ENCODE measurements at regions not wholly inside any gene's neighbourhood (a gene's known extent, or its start where the extent isn't known, plus 50 kb on each side); places are given as distances from the start of the nearest gene placed in this dataset.

DNA sequence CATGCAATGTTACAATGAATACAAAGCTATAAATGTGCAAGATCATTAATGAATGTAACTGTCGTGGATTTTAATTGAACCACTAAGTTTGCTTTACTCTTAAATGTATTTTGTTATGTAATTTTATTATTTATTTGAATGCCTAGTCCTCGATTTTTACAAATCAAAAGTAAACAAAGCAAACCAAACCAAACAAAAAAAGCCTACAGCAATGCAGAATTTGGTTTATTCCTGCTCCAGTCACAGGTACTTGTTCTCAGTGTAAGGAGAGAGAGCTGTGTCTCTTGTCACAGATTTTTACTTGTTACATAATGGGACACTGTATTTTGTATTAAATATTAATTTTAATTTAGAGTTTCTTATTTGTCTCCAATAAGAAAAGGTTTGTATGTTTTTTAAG lies 584.3 kb upstream of the SLITRK6 start:
- H3K4me3 Mint-ChIP-seq, result no peak overlapping the region
- no peak for DNase-seq
- Histone ChIP-seq H3K23ac (ENCODE audit: insufficient read length, low read depth, low read length) (no peak overlapping the region), H3K9ac (ENCODE audit: extremely low read depth, insufficient read length, low read length) (no peak overlapping the region), H3K4ac (ENCODE audit: low read depth, low read length) (no peak overlapping the region), H3K79me1 (ENCODE audit: insufficient read depth, low read depth, low read length, poor library complexity, severe bottlenecking) (no peaks in the 10 kb centered on the region), H2AFZ (ENCODE audit: low read length) (no peak overlapping the region), H3K18ac (ENCODE audit: insufficient read length, low read depth, low read length) (no peak overlapping the region), H2BK120ac (ENCODE audit: low read depth, low read length, poor library complexity, severe bottlenecking) (no peak overlapping the region), H2BK15ac (ENCODE audit: low read depth, low read length) (no peak overlapping the region), H2BK20ac (ENCODE audit: low read depth, low read length, poor library complexity, severe bottlenecking) (no peak overlapping the region), H3K4me1 (ENCODE audit: insufficient read depth, low read length) (no peaks in the 10 kb centered on the region), H4K8ac (replicated peaks; ENCODE audit: insufficient read length, low read depth, low read length) (no peak overlapping the region), H3K79me2 (ENCODE audit: insufficient read depth, low read length) (no peaks in the 10 kb centered on the region), H3K14ac (ENCODE audit: insufficient read depth, low read length) (no peak overlapping the region), H4K20me1 (ENCODE audit: control insufficient read depth, insufficient read depth, insufficient read length) (no peaks in the 10 kb centered on the region), H3K4me2 (ENCODE audit: insufficient read depth, insufficient read length, low read length) (no peak overlapping the region), H3K23me2 (ENCODE audit: insufficient read length, low read depth, low read length, poor library complexity, severe bottlenecking) (no peaks in the 10 kb centered on the region), H3T11ph (ENCODE audit: low read length) (no peak overlapping the region), H2AK5ac (ENCODE audit: insufficient read length, low read length) (no peak overlapping the region), H4K91ac (ENCODE audit: insufficient read length, low read depth, low read length) (no peak overlapping the region), H3K27ac (ENCODE audit: insufficient read length, low read depth, low read length) (no peak overlapping the region), H4K5ac (ENCODE audit: insufficient read length, low read depth, low read length) (no peak overlapping the region), H3K56ac (ENCODE audit: insufficient read length, low read depth, low read length) (no peak overlapping the region), H2BK12ac (ENCODE audit: insufficient read length, low read depth, low read length) (no peak overlapping the region), H3K9me3 (ENCODE audit: control insufficient read depth, low read depth, low read length) (no peaks in the 10 kb centered on the region), H2BK5ac (ENCODE audit: insufficient read length, low read length) (no peak overlapping the region), H3K27me3 (ENCODE audit: insufficient read depth, low read length) (no peaks in the 10 kb centered on the region)
- H3K36me3 Mint-ChIP-seq (ENCODE audit: insufficient read depth in 1 of 3, low read depth in 3 of 3), result no peaks in the 10 kb centered on the region; a peak in 1 of 7 replicates
- no peak overlapping the region for H3K27ac Mint-ChIP-seq
- TF ChIP-seq, protein P1, sequence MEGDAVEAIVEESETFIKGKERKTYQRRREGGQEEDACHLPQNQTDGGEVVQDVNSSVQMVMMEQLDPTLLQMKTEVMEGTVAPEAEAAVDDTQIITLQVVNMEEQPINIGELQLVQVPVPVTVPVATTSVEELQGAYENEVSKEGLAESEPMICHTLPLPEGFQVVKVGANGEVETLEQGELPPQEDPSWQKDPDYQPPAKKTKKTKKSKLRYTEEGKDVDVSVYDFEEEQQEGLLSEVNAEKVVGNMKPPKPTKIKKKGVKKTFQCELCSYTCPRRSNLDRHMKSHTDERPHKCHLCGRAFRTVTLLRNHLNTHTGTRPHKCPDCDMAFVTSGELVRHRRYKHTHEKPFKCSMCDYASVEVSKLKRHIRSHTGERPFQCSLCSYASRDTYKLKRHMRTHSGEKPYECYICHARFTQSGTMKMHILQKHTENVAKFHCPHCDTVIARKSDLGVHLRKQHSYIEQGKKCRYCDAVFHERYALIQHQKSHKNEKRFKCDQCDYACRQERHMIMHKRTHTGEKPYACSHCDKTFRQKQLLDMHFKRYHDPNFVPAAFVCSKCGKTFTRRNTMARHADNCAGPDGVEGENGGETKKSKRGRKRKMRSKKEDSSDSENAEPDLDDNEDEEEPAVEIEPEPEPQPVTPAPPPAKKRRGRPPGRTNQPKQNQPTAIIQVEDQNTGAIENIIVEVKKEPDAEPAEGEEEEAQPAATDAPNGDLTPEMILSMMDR (conservative IDR thresholded peaks at IDR 0.05), result no peak
- no CpG with 5 or more reads among the region's 2 CpGs for WGBS (ENCODE audit: extremely low coverage, insufficient read length, low lambda C conversion rate)
- H3K27me3 Mint-ChIP-seq (ENCODE audit: low read depth), result no peaks in the 10 kb centered on the region
- H3K4me1 Mint-ChIP-seq, result no peaks in the 10 kb centered on the region
- no peaks in the 10 kb centered on the region; a peak in 1 of 5 replicates for H3K9me3 Mint-ChIP-seq

Data from H9 (cell line).